Naive thymus-derived CD8-positive, alpha-beta T cell (primary cell): ENCODE measurements at regions not wholly inside any gene's neighbourhood (a gene's known extent, or its start where the extent isn't known, plus 50 kb on each side); places are given as distances from the start of the nearest gene placed in this dataset.

Experiments used
- ATAC-seq, 2 donors: fragments of 150-1000 bp; cut with Tn5 transposase in 1 of 2; sonication (Bioruptor Pico), chemical (Tn5 transposase) in 1 of 2; 1 replicate in 1 of 2; 2 replicates in 1 of 2; pipeline ENCODE4 v1.10.0; 2021; ENCODE audit warnings: mild to moderate bottlenecking in 2 of 2, moderate library complexity in 2 of 2
- POLR2A ChIA-PET: fragments of 350-600 bp; sonication (Branson Sonifier 250); formaldehyde crosslinking; loops from one replicate; lab custom pipeline; 2021; ENCODE audit warnings: antibody characterized with exemption; lab: Charles Lee
- DNase-seq, 10 donors: peaks; one replicate each; pipeline versions ENCODE4 v3.0.0 to v3.0.0-alpha.2; 2020 to 2022
- H3K27ac Mint-ChIP-seq, 10 donors: one replicate each; pipeline ENCODE4 v1.8.0; 2020 to 2022; ENCODE audit warnings: mild to moderate bottlenecking in 10 of 10, mixed read lengths in 10 of 10, moderate library complexity in 4 of 10, inconsistent platforms in 1 of 10
- H3K27me3 Mint-ChIP-seq, 5 donors: one replicate each; pipeline ENCODE4 v1.8.0; 2021 to 2022; ENCODE audit warnings: mixed read lengths in 5 of 5
- H3K36me3 Mint-ChIP-seq, 3 donors: one replicate each; pipeline ENCODE4 v1.8.0; 2020 to 2022; ENCODE audit warnings: mixed read lengths in 3 of 3, mild to moderate bottlenecking in 2 of 3, inconsistent platforms in 1 of 3
- H3K4me1 Mint-ChIP-seq, 4 donors: one replicate each; pipeline ENCODE4 v1.8.0; 2021 to 2022; ENCODE audit warnings: mixed read lengths in 4 of 4
- H3K4me3 Mint-ChIP-seq, 10 donors: one replicate each; pipeline ENCODE4 v1.8.0; 2020 to 2022; ENCODE audit warnings: mild to moderate bottlenecking in 10 of 10, mixed read lengths in 10 of 10, moderate library complexity in 6 of 10, inconsistent platforms in 1 of 10
- H3K9me3 Mint-ChIP-seq, 9 donors: one replicate each; pipeline ENCODE4 v1.8.0; 2020 to 2022; ENCODE audit warnings: mixed read lengths in 9 of 9, mild to moderate bottlenecking in 3 of 9, inconsistent platforms in 1 of 9, moderate library complexity in 1 of 9

DNA sequence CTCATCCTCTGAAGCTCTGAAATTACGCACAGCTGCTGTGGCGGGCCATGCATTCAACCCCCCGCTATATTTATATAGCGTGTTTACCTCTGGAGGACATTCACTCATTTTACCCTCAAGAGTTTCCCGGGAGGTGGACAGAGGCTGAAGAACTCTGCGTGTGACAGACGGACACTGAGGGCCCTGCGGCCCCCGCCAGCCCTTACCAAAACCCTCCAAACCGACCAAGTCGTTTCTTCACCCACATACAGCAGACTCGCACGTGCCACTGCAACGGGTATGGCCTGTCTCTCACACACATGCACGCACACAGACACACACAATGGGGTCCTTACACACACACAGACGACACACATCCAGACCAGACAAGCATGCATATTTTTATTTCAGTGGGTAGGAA is 216.4 kb upstream of the FOXF1 start:
- no peak for ATAC-seq
- Mint-ChIP-seq H3K9me3 (peaks cover 0 to 3% (median 0%) of the 10 kb centered on the region in 9 donors), H3K27ac (no peak overlapping the region), H3K4me1 (peaks cover 0 to 12% (median under 1%) of the 10 kb centered on the region in 4 donors), H3K4me3 (no peak overlapping the region), H3K27me3 (peaks cover 49 to 98% (median 83%) of the 10 kb centered on the region in 5 donors), H3K36me3 (peaks cover 0 to 5% (median 0%) of the 10 kb centered on the region in 3 donors)
- no peak for DNase-seq
- POLR2A ChIA-PET = no interaction called here

DNA sequence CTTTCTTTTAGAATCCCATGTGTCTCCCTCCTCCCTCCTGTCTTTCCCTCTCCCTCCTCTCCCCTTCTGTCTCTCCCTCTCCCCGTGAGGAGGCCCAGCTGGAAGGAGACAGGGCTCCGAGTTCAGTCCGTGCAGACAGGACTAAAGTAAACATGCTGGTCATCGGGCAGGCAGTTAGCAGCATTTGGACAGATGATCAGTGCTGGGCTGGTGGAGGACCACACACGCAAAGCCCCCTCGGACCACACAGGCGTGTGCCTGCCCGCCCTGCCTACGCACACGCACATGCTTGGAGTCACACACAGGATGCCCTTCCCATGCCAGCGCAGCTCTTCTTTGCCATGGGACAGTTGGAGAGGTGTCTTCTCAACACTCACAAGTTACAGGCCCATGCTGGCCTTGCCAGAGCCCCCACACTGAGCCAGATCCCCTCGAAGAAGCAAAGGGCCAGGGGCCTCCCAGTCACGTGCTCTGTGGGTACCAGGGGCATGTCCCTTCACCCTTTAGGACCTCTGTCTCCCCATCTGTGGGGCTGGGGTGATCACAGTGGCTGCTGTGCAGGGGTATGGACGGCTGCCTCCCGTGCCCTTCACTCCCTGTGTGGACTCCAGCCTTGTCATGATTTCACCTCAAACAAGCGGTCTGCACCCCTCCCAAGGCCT is 215.7 kb upstream of the FOXF1 start:
- ATAC-seq = no peak
- Mint-ChIP-seq H3K4me1 (peaks cover 0 to 9% (median 0%) of the 10 kb centered on the region in 4 donors), H3K27ac (no peak overlapping the region), H3K27me3 (peaks cover 43 to 98% (median 79%) of the 10 kb centered on the region in 5 donors), H3K36me3 (peaks cover 0 to 5% (median 0%) of the 10 kb centered on the region in 3 donors), H3K9me3 (peaks cover 0 to 3% (median 0%) of the 10 kb centered on the region in 9 donors), H3K4me3 (no peak overlapping the region)
- POLR2A ChIA-PET = no interaction called here
- no peak for DNase-seq

DNA sequence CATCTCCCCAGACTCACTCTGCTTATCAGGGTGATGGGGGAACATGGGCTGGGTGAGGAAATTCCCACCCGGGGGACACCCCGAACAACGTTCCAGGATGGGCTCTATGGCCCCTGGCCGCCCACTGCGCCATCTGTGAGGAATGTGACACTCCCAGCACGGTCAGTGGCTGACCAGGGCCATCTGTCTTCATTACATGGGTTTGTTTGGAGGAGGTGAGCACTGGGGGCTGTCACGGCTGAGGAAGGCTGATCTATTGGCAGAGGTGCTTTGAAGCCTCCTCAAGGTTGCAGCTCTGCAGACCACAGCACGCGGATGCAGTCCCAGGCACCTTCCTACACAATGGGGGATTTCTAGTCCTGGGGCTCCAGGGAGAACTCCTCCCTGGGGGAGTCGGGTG is 214.1 kb upstream of the FOXF1 start:
- no peak for DNase-seq
- POLR2A ChIA-PET = no interaction called here
- Mint-ChIP-seq H3K27me3 (peaks cover 42 to 98% (median 75%) of the 10 kb centered on the region in 5 donors), H3K4me3 (no peak overlapping the region), H3K4me1 (peaks cover 0 to 14% (median 4%) of the 10 kb centered on the region in 4 donors), H3K9me3 (peaks cover 0 to 3% (median 0%) of the 10 kb centered on the region in 9 donors), H3K27ac (no peak overlapping the region), H3K36me3 (peaks cover 0 to 9% (median 0%) of the 10 kb centered on the region in 3 donors)
- ATAC-seq = no peak

DNA sequence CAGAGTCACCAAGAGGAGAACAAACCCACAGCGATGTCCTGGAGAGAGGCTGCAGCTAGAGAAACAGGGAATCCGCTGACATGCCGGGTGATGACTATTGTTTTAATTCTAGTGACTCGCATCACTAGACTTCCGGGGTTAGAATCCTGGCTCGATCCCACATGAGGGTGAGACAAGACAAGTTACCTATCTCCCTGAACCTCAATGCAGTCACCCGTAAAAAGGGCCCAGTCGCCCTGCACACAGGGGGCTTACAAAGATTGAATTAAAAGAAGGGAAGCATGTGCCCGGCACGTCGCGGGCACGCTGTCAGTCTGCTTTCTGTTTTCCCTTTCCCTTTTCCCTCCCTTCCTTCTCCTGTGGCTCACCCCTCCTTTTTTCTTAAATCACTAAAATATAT is 212.9 kb upstream of the FOXF1 start:
- Mint-ChIP-seq H3K36me3 (peaks cover 0 to 7% (median 0%) of the 10 kb centered on the region in 3 donors), H3K27me3 (peaks cover 41 to 98% (median 73%) of the 10 kb centered on the region in 5 donors), H3K4me3 (peak overlapping the region in 5 of 10 donors; percentile 26 to 48 (median 40)), H3K4me1 (peaks cover 0 to 14% (median 4%) of the 10 kb centered on the region in 4 donors), H3K9me3 (peaks cover 0 to 3% (median 0%) of the 10 kb centered on the region in 9 donors), H3K27ac (no peak overlapping the region)
- ATAC-seq (no peak), DNase-seq (no peak)
- POLR2A ChIA-PET = no interaction called here

DNA sequence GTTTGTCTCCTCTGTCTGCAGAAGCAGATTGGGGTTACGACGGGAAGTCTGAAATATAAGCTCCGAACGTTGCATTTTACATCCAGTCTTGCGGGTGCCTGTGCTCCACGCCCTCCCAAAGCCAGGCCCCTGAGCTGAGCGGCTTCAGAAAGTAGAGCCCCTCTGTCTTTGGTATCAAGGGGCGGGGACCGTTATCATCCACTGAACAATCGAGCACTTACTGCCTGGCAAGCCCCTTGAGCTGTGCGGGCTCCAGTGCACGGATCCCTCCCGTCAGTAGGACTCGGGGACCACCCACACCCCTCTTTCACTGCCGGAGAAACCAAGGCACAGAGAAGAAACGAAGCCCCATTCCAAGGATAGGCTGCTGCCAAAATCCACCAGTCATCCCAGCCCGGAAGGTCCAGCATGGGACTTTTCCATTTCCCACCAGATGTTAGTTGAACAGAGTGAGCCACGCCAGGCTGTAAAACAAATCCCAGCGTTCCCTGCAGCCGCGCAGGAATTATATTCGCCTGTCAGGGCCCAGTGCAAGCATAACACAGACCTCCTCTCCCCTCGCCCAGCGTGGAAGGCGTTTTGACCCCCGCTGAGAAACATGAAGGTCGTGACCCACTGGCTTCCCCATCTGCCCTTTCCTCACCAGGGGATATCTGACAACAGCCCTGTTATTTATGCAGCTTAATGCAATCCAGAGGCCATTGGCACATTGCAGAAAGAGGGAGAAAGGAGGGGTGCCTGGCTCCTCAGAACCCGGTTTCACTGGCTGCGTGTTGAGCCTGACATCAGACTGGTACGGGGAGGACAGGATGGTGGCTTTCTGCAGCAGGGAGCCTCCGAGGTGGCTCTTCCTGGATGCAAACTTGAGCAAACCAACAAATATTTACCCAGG is 212.2 kb upstream of the FOXF1 start:
- no peak for ATAC-seq
- peaks cover 0 to 14% (median 4%) of the 10 kb centered on the region in 4 donors for H3K4me1 Mint-ChIP-seq
- peak overlapping the region in 5 of 10 donors; percentile 26 to 48 (median 40) for H3K4me3 Mint-ChIP-seq
- peaks cover 0 to 3% (median 0%) of the 10 kb centered on the region in 9 donors for H3K9me3 Mint-ChIP-seq
- H3K36me3 Mint-ChIP-seq = peaks cover 0 to 4% (median 0%) of the 10 kb centered on the region in 3 donors
- peak overlapping the region in 1 of 10 donors; percentile 29 for H3K27ac Mint-ChIP-seq
- POLR2A ChIA-PET = no interaction called here
- DNase-seq = no peak
- peaks cover 39 to 94% (median 68%) of the 10 kb centered on the region in 5 donors for H3K27me3 Mint-ChIP-seq

DNA sequence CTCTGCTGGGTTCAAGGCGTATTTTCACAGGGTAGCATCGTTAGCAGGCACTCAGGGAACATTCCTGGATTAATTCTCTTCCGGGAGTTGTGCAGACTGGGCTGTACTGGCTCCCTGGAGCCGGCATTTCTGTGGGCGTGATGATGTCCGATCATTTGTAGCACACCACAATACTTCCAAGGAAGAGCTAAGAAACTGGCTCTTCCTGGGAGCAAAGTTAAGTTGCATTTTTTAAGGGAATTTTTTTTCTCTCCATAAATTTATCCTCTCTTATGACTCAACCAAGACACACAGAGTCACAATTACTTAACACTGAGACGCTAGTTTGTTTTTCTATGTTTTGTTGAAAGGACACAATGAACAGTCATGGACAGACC is 211.6 kb upstream of the FOXF1 start:
- POLR2A ChIA-PET = no interaction called here
- peaks cover 0 to 14% (median 4%) of the 10 kb centered on the region in 4 donors for H3K4me1 Mint-ChIP-seq
- no peak overlapping the region for H3K27ac Mint-ChIP-seq
- no peak for ATAC-seq
- no peak for DNase-seq
- no peak overlapping the region for H3K4me3 Mint-ChIP-seq
- H3K9me3 Mint-ChIP-seq = peaks cover 0 to 3% (median 0%) of the 10 kb centered on the region in 9 donors
- peaks cover 37 to 87% (median 63%) of the 10 kb centered on the region in 5 donors for H3K27me3 Mint-ChIP-seq
- peaks cover 0 to 4% (median 0%) of the 10 kb centered on the region in 3 donors for H3K36me3 Mint-ChIP-seq

DNA sequence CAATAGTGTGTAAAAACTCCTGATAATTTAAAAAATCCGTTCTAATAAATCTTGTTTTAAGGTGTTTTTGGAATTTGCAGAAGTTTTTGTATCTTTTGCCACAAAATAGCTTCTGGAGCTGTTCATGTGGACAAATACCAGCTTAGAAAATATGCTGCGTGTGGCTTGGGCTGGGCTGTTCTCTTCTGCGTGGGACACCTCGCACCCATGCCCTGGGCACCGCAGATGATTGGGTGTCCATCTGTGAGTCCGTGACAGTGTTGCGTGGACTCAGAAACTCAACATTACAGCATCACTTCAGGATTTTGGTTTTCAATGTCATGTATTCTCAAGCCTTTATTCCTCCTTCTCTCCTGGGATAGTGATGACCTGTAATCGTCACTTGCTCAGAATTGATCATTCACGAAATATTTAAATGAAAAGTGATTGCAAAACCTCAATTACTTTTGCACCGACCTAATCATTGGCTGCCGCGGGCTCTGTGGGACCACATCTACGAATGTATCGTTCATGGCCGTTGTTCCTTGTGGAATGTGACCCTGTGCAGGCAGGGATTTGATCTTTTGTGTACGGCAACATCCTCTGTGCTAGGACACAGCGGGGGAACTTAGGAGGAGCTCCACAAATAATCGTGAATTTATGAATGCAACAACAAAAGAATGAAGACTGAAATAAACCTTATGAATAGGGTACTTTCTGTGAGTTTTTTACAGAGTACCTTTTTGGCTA is 210.3 kb upstream of the FOXF1 start:
- no peak overlapping the region for H3K27ac Mint-ChIP-seq
- peaks cover 0 to 4% (median 0%) of the 10 kb centered on the region in 3 donors for H3K36me3 Mint-ChIP-seq
- no peak for DNase-seq
- POLR2A ChIA-PET = no interaction called here
- ATAC-seq = no peak
- peaks cover 0 to 3% (median 0%) of the 10 kb centered on the region in 9 donors for H3K9me3 Mint-ChIP-seq
- H3K4me1 Mint-ChIP-seq = peaks cover 0 to 14% (median 4%) of the 10 kb centered on the region in 4 donors
- no peak overlapping the region for H3K4me3 Mint-ChIP-seq
- H3K27me3 Mint-ChIP-seq = peaks cover 36 to 74% (median 61%) of the 10 kb centered on the region in 5 donors

DNA sequence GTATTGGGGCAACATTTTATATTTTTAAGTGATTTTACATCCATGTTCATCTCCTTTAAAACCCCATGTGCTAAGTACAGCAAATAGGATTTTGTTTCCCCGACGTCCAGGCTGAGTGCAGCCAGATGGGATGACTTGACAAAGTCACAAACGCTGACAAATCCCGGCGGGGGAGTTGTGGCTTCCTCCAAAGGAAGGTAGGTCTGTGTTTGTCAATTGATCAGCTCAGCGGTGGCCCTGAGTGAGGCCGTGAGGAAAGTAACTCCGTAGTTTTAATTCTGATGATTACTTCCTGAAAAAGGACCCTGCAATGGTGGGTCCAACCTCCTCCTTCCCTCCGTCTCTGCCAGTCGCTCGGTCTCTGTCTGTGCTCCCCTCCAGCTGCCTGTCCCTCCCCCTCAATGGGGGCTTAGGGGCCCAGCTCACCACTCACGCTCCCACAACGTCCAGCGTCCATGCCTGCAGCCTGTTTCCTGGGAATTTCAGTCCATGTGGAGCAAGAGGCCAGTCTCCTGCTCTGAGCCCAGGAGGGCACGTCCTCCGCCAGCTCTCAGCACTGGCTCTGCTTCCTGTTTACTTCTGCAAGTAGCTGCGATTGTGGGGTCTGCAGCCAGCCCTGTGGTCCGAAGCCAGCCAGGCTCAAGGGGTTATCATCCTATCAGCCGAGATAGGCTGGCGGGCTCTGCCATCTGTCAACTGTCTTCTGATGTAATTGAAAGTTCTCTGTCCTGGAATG is 209.4 kb upstream of the FOXF1 start:
- Mint-ChIP-seq H3K4me3 (peak overlapping the region in 2 of 10 donors; percentile 18 to 30), H3K27me3 (peaks cover 33 to 68% (median 58%) of the 10 kb centered on the region in 5 donors), H3K27ac (peak overlapping the region in 1 of 10 donors; percentile 49), H3K36me3 (peaks cover 0 to 4% (median 0%) of the 10 kb centered on the region in 3 donors), H3K9me3 (peaks cover 0 to under 1% (median 0%) of the 10 kb centered on the region in 9 donors), H3K4me1 (peaks cover 0 to 14% (median 4%) of the 10 kb centered on the region in 4 donors)
- DNase-seq (no peak), ATAC-seq (no peak)
- POLR2A ChIA-PET = no interaction called here

DNA sequence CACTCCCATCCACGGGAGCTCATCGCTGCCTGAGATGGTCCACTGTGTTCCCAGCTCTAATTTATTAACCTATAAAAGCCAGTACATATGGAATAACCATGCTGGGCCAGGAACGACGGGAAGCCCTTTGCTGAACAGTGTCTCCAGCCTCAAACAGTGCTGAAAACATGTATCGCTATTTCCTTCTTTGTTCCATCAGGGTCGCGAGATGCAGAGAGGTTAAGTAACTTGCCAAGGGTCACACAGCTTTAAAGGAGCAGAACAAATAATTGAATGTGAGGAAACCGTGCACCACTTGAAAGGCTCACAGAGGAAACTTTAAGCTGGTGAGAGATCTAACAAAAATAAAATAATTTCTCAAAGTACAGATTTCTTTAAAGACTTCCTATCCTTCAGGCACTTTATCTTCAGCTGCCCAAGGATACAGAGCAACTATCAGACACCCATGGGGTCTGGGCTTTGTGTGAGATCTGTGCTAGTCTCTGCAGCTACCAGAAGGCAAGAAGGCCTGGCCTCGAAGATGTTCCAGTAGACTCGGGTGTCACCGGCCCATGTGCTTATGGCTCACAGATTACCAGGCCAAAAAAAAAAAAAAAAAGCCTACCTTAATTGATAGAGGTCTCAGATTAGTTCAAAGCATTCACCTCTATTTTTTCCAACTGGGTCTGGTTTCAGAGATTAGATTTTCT is 207.8 kb upstream of the FOXF1 start:
- no peak for ATAC-seq
- Mint-ChIP-seq H3K9me3 (no peaks in the 10 kb centered on the region), H3K4me1 (peaks cover 0 to 14% (median 4%) of the 10 kb centered on the region in 4 donors), H3K27ac (no peak overlapping the region), H3K27me3 (peaks cover 36 to 58% (median 52%) of the 10 kb centered on the region in 5 donors), H3K4me3 (peak overlapping the region in 1 of 10 donors; percentile 42), H3K36me3 (peaks cover 0 to 4% (median 0%) of the 10 kb centered on the region in 3 donors)
- no peak for DNase-seq
- POLR2A ChIA-PET = no interaction called here

DNA sequence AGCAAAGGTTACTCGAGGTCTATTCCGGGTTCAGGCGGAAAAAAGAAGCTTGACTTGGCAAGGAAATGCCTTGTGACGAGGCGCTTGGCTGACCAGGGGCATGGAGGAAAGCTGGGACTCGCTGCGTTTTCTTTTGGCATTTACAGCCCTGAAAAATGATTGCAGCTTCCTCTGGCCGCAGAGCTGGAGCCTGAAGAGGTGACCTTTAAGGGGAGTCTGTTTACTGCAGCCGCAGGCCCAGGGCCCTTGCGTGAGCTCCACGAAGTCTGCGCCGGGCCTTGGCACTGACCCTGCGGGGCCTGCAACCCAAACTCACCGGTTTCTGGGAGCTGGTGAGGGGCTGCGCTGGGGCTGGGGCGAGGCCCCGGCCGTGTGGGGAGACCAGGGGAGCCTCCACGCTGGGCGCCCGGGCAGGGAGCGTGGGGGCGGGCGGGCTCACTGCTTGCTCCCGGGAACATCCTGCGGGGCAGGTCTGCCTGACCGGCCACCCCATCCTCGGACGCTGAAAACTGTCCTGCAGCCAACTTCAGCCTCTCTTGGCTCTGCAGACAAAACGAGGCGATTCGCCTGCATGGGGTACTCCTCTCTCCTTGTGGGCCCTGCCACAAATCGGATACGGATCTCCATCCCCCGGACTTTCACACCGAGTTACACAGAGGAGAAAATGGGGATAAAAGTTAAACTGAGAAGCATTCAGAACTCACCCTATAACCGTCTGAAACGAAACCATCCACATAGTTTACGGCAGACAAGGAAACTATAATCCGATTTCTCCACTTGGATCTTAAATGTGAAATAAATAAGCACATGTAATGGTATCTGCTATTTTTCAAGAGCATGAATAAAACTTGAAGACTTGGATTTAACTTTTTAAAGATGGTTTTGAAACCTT is 206.3 kb upstream of the FOXF1 start:
- no peak overlapping the region for H3K27ac Mint-ChIP-seq
- H3K9me3 Mint-ChIP-seq = no peaks in the 10 kb centered on the region
- H3K27me3 Mint-ChIP-seq = peaks cover 32 to 55% (median 39%) of the 10 kb centered on the region in 5 donors
- ATAC-seq (no peak), DNase-seq (no peak)
- POLR2A ChIA-PET = no interaction called here
- H3K4me3 Mint-ChIP-seq = no peak overlapping the region
- peaks cover 0 to 5% (median 4%) of the 10 kb centered on the region in 4 donors for H3K4me1 Mint-ChIP-seq
- H3K36me3 Mint-ChIP-seq = peaks cover 0 to 4% (median 0%) of the 10 kb centered on the region in 3 donors
